Esophagus muscularis mucosa (tissue), 3 donors: ENCODE measurements at regions not wholly inside any gene's neighbourhood (a gene's known extent, or its start where the extent isn't known, plus 50 kb on each side); places are given as distances from the start of the nearest gene placed in this dataset.

ENCODE experiments used
- CTCF ChIP-seq, 3 experiments: fragments of 200-600 bp in 2 of 3; fragments of 450-650 bp in 1 of 3; sonication (generic) in 2 of 3; IDR thresholded peaks; one replicate each; pipeline ENCODE4 v1.5.1; 2017 to 2019; ENCODE audit warnings: antibody characterized with exemption in 3 of 3, mild to moderate bottlenecking in 2 of 3, moderate library complexity in 1 of 3
- POLR2A ChIP-seq: fragments of 450-650 bp; IDR thresholded peaks from one replicate; pipeline ENCODE4 v1.6.1; 2017; ENCODE audit warnings: antibody characterized with exemption, moderate library complexity, mild to moderate bottlenecking, low read depth

- TF ChIP-seq CTCF (IDR thresholded peaks at IDR 0.05): no peak
- TF ChIP-seq POLR2A: no peak
Measured at GRCh38 chr6:10081075-10081474, 333.8 kb downstream of the TFAP2A start.
